Testis (tissue), 2 donors: ENCODE measurements at regions not wholly inside any gene's neighbourhood (a gene's known extent, or its start where the extent isn't known, plus 50 kb on each side); places are given as distances from the start of the nearest gene placed in this dataset.

Experiments used
- DNase-seq: peaks from one replicate; pipeline ENCODE4 v3.0.0-alpha.2; 2019
- H3K27ac ChIP-seq, 2 donors: fragments of 200-600 bp; sonication (generic); one replicate each; pipeline ENCODE4 v1.5.1; 2019
- H3K27me3 ChIP-seq: fragments of 200-600 bp; sonication (generic); one replicate; pipeline ENCODE4 v1.5.1; 2019
- H3K36me3 ChIP-seq: fragments of 200-600 bp; sonication (generic); one replicate; pipeline ENCODE4 v1.5.1; 2017; ENCODE audit warnings: low read depth; ENCODE audit errors: missing control alignments
- H3K4me1 ChIP-seq: fragments of 200-600 bp; sonication (generic); one replicate; pipeline ENCODE4 v1.5.1; 2019
- H3K4me3 ChIP-seq, 2 donors: fragments of 200-600 bp; sonication (generic); one replicate each; pipeline ENCODE4 v1.5.1; 2017 to 2019
- H3K9me3 ChIP-seq: fragments of 200-600 bp; sonication (generic); one replicate; pipeline ENCODE4 v1.5.1; 2017
- CTCF ChIP-seq, 3 experiments: fragments of 450-650 bp in 2 of 3; fragments of 200-600 bp in 1 of 3; sonication (generic) in 1 of 3; IDR thresholded peaks; one replicate each; pipeline ENCODE4 v1.5.1; 2016 to 2019; ENCODE audit warnings: antibody characterized with exemption in 3 of 3, mild to moderate bottlenecking in 2 of 3, moderate library complexity in 1 of 3
- POLR2A ChIP-seq: fragments of 450-650 bp; IDR thresholded peaks from one replicate; pipeline ENCODE4 v1.6.1; 2017; ENCODE audit warnings: antibody characterized with exemption, mild to moderate bottlenecking, moderate library complexity
- WGBS, 2 donors: methylation state at CpG; one replicate each; pipeline ENCODE4 v1.1.5; 2018; 5-methylcytosine and 5-hydroxymethylcytosine counted together
- intact Hi-C: fragments of 100-400 bp; cut with DNase I; formaldehyde crosslinking; loops from one replicate; pipeline ENCODE4 v1.15.1; 2023; ENCODE audit warnings: low total_unique reads

GRCh38 chr15:62812515-62812835, 230.1 kb upstream of the TPM1 start:
- no peak for TF ChIP-seq POLR2A
- no peak for TF ChIP-seq CTCF (IDR thresholded peaks at IDR 0.05)

GRCh38 chr15:62816342-62817069, 226.0 kb upstream of the TPM1 start:
- H3K4me1 ChIP-seq, result peaks cover 4% of the 10 kb centered on the region

More at GRCh38 chr15:62812515-62812835, 230.1 kb upstream of the TPM1 start:
- no peak overlapping the region for H3K4me3 ChIP-seq
- H3K9me3 ChIP-seq, result no peaks in the 10 kb centered on the region
- 87 to 96% methylated on average over 7 of the region's 7 CpGs for WGBS, 2 donors
- no peaks in the 10 kb centered on the region for H3K27me3 ChIP-seq
- H3K4me1 ChIP-seq, result peaks cover 4% of the 10 kb centered on the region
- no peak overlapping the region for H3K27ac ChIP-seq
- no peaks in the 10 kb centered on the region for H3K36me3 ChIP-seq
- intact Hi-C loops, result no loop called here
- DNase-seq, result no peak

GRCh38 chr15:62818691-62819090, 223.9 kb upstream of the TPM1 start:
- no peak for DNase-seq
- H3K4me3 ChIP-seq, result no peak overlapping the region
- no peaks in the 10 kb centered on the region for H3K36me3 ChIP-seq
- H3K9me3 ChIP-seq, result no peaks in the 10 kb centered on the region
- peaks cover 4% of the 10 kb centered on the region for H3K4me1 ChIP-seq
- H3K27me3 ChIP-seq, result no peaks in the 10 kb centered on the region
- no peak overlapping the region for H3K27ac ChIP-seq
- WGBS, 2 donors, result 100% methylated on average over 1 of the region's 1 CpG
- TF ChIP-seq CTCF (IDR thresholded peaks at IDR 0.05) (no peak), POLR2A (no peak)
- intact Hi-C loops, result no loop called here

More at GRCh38 chr15:62816342-62817069, 226.0 kb upstream of the TPM1 start:
- 71 to 82% methylated on average over 4 of the region's 4 CpGs for WGBS, 2 donors
- Histone ChIP-seq H3K27me3 (no peaks in the 10 kb centered on the region), H3K4me3 (no peak overlapping the region), H3K27ac (no peak overlapping the region), H3K36me3 (no peaks in the 10 kb centered on the region), H3K9me3 (no peaks in the 10 kb centered on the region)
- no peak for DNase-seq
- intact Hi-C loops, result no loop called here
- TF ChIP-seq CTCF (IDR thresholded peaks at IDR 0.05) (no peak), POLR2A (no peak)

GRCh38 chr15:62821384-62822131, 221.0 kb upstream of the TPM1 start:
- 95 to 97% methylated on average over 10 of the region's 10 CpGs for WGBS, 2 donors
- TF ChIP-seq POLR2A (no peak), CTCF (IDR thresholded peaks at IDR 0.05) (no peak)
- H3K4me3 ChIP-seq, result no peak overlapping the region
- H3K27ac ChIP-seq, result no peak overlapping the region
- no peaks in the 10 kb centered on the region for H3K36me3 ChIP-seq
- H3K9me3 ChIP-seq, result no peaks in the 10 kb centered on the region
- H3K4me1 ChIP-seq, result no peaks in the 10 kb centered on the region
- H3K27me3 ChIP-seq, result no peaks in the 10 kb centered on the region
- intact Hi-C loops, result no loop called here
- DNase-seq, result no peak
